ENCODE measurements at regions not wholly inside any gene's neighbourhood (a gene's known extent, or its start where the extent isn't known, plus 50 kb on each side); places are given as distances from the start of the nearest gene placed in this dataset.
A peak's percentile ranks its signal among the peaks of the same experiment; 100 is the strongest.
"Not testable (repeated sequence)": the region's sequence is repeated elsewhere in the genome, so short reads cannot be mapped to it uniquely, and the experiment has no call there.

- no peak for TF ChIP-seq CTCF (conservative IDR thresholded peaks at IDR 0.05)
- H3K27ac ChIP-seq: no peak overlapping the region
Observed at GRCh38 chr6:148619891-148620290, 126.9 kb upstream of the UST start.

GRCh38 chr6:148620579-148621298 lies 126.1 kb upstream of the UST start:
- no peak for TF ChIP-seq CTCF (conservative IDR thresholded peaks at IDR 0.05)
- no peak overlapping the region for H3K27ac ChIP-seq

GRCh38 chr6:148625609-148626008 lies 121.2 kb upstream of the UST start:
- no peak overlapping the region for H3K27ac ChIP-seq
- TF ChIP-seq CTCF (conservative IDR thresholded peaks at IDR 0.05): no peak

- no peak overlapping the region for H3K27ac ChIP-seq
- no peak for TF ChIP-seq CTCF (conservative IDR thresholded peaks at IDR 0.05)
Observed at GRCh38 chr6:148628251-148628650, 118.6 kb upstream of the UST start.

GRCh38 chr6:148629181-148629580 lies 117.6 kb upstream of the UST start:
- H3K27ac ChIP-seq: peak overlapping the region; percentile 22; the same call in 1 of the 2 replicates
- TF ChIP-seq CTCF (conservative IDR thresholded peaks at IDR 0.05): no peak

- H3K27ac ChIP-seq: peak overlapping the region; percentile 22; the same call in 1 of the 2 replicates
- no peak for TF ChIP-seq CTCF (conservative IDR thresholded peaks at IDR 0.05)
Observed at GRCh38 chr6:148629592-148630465, 117.0 kb upstream of the UST start.

GRCh38 chr6:148635070-148635743 lies 111.6 kb upstream of the UST start:
- TF ChIP-seq CTCF (conservative IDR thresholded peaks at IDR 0.05): no peak
- no peak overlapping the region for H3K27ac ChIP-seq

- H3K27ac ChIP-seq: not testable (repeated sequence)
Observed at GRCh38 chr6:148641836-148642235, 105.0 kb upstream of the UST start.

- H3K27ac ChIP-seq: not testable (repeated sequence)
Observed at GRCh38 chr6:148643208-148643607, 103.6 kb upstream of the UST start.

- not testable (repeated sequence) for H3K27ac ChIP-seq
Observed at GRCh38 chr6:148645049-148645448, 101.8 kb upstream of the UST start.

Data from VCaP (cell line).